Liver (tissue), 3 donors: ENCODE measurements at regions not wholly inside any gene's neighbourhood (a gene's known extent, or its start where the extent isn't known, plus 50 kb on each side); places are given as distances from the start of the nearest gene placed in this dataset.
"Not testable (repeated sequence)": the region's sequence is repeated elsewhere in the genome, so short reads cannot be mapped to it uniquely, and the experiment has no call there.

Source experiments
- ATF3 ChIP-seq: IDR thresholded peaks from 2 replicates; pipeline ENCODE4 v1.6.1; 2016; ENCODE audit warnings: antibody characterized with exemption
- CTCF ChIP-seq: fragments of 150-350 bp; IDR thresholded peaks from 2 replicates; pipeline ENCODE4 v1.5.1; 2017; ENCODE audit warnings: improper control_type of control experiment, low read depth, low read length; ENCODE audit not compliant: missing input control
- EGR1 ChIP-seq, 2 donors: IDR thresholded peaks; 2 replicates each; pipeline ENCODE4 v1.6.1; 2016 to 2018; ENCODE audit warnings: antibody characterized with exemption in 2 of 2, low read depth in 2 of 2
- FOXA2 ChIP-seq: IDR thresholded peaks from 2 replicates; pipeline ENCODE4 v1.6.1; 2016; ENCODE audit warnings: antibody characterized with exemption
- GABPA ChIP-seq, 2 donors: IDR thresholded peaks in 1 of 2; conservative IDR thresholded peaks in 1 of 2; 2 replicates each; pipeline ENCODE4 v1.6.1; 2016; ENCODE audit warnings: antibody characterized with exemption in 2 of 2, mild to moderate bottlenecking in 1 of 2, moderate library complexity in 1 of 2
- HNF4A ChIP-seq, 2 donors: conservative IDR thresholded peaks; 2 replicates each; pipeline ENCODE4 v1.6.1; 2016; ENCODE audit warnings: antibody characterized with exemption in 2 of 2, mild to moderate bottlenecking in 2 of 2
- MAX ChIP-seq: IDR thresholded peaks from 2 replicates; pipeline ENCODE4 v1.6.1; 2016; ENCODE audit warnings: antibody characterized with exemption
- NR2F2 ChIP-seq: IDR thresholded peaks from 2 replicates; pipeline ENCODE4 v1.6.1; 2016; ENCODE audit warnings: antibody characterized with exemption
- RAD21 ChIP-seq, 2 donors: IDR thresholded peaks; 2 replicates each; pipeline ENCODE4 v1.6.1; 2016; ENCODE audit warnings: antibody characterized with exemption in 2 of 2, mild to moderate bottlenecking in 2 of 2
- SP1 ChIP-seq: IDR thresholded peaks from 2 replicates; pipeline ENCODE4 v1.6.1; 2018; ENCODE audit warnings: antibody characterized with exemption, mild to moderate bottlenecking
- YY1 ChIP-seq: IDR thresholded peaks from 2 replicates; pipeline ENCODE4 v1.6.1; 2016; ENCODE audit warnings: antibody characterized with exemption, mild to moderate bottlenecking
- ZBTB33 ChIP-seq: IDR thresholded peaks from 2 replicates; pipeline ENCODE4 v1.6.1; 2016; ENCODE audit warnings: antibody characterized with exemption
- donor health status: healthy.
- donor health status: healthy.

- not testable (repeated sequence) for TF ChIP-seq CTCF; RAD21 (IDR thresholded peaks at IDR 0.05); SP1; NR2F2; MAX; HNF4A (conservative IDR thresholded peaks at IDR 0.05); EGR1 (IDR thresholded peaks at IDR 0.05; ENCODE audit: low read depth in 2 of 2); GABPA (IDR thresholded peaks at IDR 0.05 in 1 of 2, conservative IDR thresholded peaks at IDR 0.05 in 1 of 2); ZBTB33; ATF3; FOXA2; YY1
These were observed 70.8 kb upstream of the GPR89A start for GRCh38 chr1:145537003-145537402.
